ENCODE measurements at regions not wholly inside any gene's neighbourhood (a gene's known extent, or its start where the extent isn't known, plus 50 kb on each side); places are given as distances from the start of the nearest gene placed in this dataset.

DNA sequence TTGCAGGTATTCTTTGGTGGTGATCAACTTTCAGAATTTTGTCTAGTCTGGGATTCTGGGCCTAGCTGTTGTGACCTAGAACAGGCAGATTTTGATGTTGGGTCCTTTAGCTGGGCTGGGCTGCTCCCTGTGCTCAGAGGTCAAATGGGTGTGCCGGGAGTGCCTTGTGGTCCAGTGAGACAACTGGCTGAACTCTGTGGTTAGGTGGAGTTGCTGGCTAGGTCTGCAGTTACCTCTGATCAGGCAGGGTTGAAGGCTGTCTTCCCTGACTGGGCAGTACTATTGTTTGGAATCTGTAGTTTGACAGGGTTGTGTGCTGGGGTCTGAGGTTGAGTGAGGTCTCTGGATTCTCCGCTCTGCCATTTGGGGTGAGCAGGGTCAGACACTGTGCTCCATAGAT, 599.3 kb downstream of the RAPGEF2 start (continued):
- TF ChIP-seq, protein P1, sequence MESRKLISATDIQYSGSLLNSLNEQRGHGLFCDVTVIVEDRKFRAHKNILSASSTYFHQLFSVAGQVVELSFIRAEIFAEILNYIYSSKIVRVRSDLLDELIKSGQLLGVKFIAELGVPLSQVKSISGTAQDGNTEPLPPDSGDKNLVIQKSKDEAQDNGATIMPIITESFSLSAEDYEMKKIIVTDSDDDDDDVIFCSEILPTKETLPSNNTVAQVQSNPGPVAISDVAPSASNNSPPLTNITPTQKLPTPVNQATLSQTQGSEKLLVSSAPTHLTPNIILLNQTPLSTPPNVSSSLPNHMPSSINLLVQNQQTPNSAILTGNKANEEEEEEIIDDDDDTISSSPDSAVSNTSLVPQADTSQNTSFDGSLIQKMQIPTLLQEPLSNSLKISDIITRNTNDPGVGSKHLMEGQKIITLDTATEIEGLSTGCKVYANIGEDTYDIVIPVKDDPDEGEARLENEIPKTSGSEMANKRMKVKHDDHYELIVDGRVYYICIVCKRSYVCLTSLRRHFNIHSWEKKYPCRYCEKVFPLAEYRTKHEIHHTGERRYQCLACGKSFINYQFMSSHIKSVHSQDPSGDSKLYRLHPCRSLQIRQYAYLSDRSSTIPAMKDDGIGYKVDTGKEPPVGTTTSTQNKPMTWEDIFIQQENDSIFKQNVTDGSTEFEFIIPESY (CRISPR knock-in tag; IDR thresholded peaks at IDR 0.05): no peak
- TF ChIP-seq, protein P2, sequence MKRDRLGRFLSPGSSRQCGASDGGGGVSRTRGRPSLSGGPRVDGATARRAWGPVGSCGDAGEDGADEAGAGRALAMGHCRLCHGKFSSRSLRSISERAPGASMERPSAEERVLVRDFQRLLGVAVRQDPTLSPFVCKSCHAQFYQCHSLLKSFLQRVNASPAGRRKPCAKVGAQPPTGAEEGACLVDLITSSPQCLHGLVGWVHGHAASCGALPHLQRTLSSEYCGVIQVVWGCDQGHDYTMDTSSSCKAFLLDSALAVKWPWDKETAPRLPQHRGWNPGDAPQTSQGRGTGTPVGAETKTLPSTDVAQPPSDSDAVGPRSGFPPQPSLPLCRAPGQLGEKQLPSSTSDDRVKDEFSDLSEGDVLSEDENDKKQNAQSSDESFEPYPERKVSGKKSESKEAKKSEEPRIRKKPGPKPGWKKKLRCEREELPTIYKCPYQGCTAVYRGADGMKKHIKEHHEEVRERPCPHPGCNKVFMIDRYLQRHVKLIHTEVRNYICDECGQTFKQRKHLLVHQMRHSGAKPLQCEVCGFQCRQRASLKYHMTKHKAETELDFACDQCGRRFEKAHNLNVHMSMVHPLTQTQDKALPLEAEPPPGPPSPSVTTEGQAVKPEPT (CRISPR knock-in tag; IDR thresholded peaks at IDR 0.05; ENCODE audit: low read depth): no peak
- TF ChIP-seq HNRNPH1 (optimal IDR thresholded peaks at IDR 0.05; ENCODE audit: low read depth, low read length): no peak
- TF ChIP-seq FOSL1 (CRISPR knock-in tag; IDR thresholded peaks at IDR 0.05; ENCODE audit: borderline replicate concordance): no peak
- no peak for TF ChIP-seq ZFP36L1 (CRISPR knock-in tag; IDR thresholded peaks at IDR 0.05)
- no peak for TF ChIP-seq AGO1 (IDR thresholded peaks at IDR 0.05; ENCODE audit: low read depth, low read length, poor library complexity, severe bottlenecking)
- TF ChIP-seq, protein P3, sequence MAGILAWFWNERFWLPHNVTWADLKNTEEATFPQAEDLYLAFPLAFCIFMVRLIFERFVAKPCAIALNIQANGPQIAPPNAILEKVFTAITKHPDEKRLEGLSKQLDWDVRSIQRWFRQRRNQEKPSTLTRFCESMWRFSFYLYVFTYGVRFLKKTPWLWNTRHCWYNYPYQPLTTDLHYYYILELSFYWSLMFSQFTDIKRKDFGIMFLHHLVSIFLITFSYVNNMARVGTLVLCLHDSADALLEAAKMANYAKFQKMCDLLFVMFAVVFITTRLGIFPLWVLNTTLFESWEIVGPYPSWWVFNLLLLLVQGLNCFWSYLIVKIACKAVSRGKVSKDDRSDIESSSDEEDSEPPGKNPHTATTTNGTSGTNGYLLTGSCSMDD (CRISPR knock-in tag; IDR thresholded peaks at IDR 0.05): no peak
- TF ChIP-seq RFXAP (CRISPR knock-in tag; IDR thresholded peaks at IDR 0.05; ENCODE audit: borderline replicate concordance): no peak
- TF ChIP-seq ZFP62 (CRISPR knock-in tag; IDR thresholded peaks at IDR 0.05): no peak
- TF ChIP-seq ZBTB8A (CRISPR knock-in tag; IDR thresholded peaks at IDR 0.05; ENCODE audit: borderline replicate concordance, low read depth): no peak
- TF ChIP-seq HDAC1 (CRISPR knock-in tag; IDR thresholded peaks at IDR 0.05): no peak
- no peak for TF ChIP-seq MIER3 (CRISPR knock-in tag; IDR thresholded peaks at IDR 0.05; ENCODE audit: borderline replicate concordance)
- no peak for TF ChIP-seq ARNTL (CRISPR knock-in tag; IDR thresholded peaks at IDR 0.05)
- no peak for TF ChIP-seq BRCA1 (CRISPR knock-in tag; IDR thresholded peaks at IDR 0.05)
- TF ChIP-seq SNRNP70 (IDR thresholded peaks at IDR 0.05; ENCODE audit: low read depth, low read length): no peak
